ENCODE measurements at regions not wholly inside any gene's neighbourhood (a gene's known extent, or its start where the extent isn't known, plus 50 kb on each side); places are given as distances from the start of the nearest gene placed in this dataset.

DNA sequence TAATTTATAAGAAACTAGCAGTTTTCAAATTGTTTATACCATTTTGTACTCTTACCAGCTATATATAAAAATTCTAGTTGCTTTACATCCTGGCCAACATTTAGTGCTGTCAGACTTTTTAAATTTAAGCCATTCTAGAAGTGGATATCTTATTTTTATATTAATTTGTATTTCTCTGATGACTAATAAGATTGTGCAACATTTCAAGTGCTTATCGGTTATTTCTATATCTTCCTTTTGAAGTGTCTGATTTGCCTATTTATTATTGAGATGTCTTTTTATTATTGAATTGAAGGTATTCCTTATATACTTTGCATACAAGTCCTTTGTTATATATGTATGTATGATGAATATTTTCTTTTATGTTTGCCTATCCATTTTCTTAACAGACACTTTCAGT is 324.0 kb downstream of the ELAVL2 start:
- TF ChIP-seq CTCF (IDR thresholded peaks at IDR 0.05) (no peak), POLR2A (IDR thresholded peaks at IDR 0.05) (no peak)

Measured in lower leg skin (tissue), 3 donors.